Mesenchymal stem cell (in vitro differentiated cells and primary cell): ENCODE measurements at regions not wholly inside any gene's neighbourhood (a gene's known extent, or its start where the extent isn't known, plus 50 kb on each side); places are given as distances from the start of the nearest gene placed in this dataset.

Experiments used
- DNase-seq: peaks from one replicate; pipeline ENCODE4 v3.0.0-alpha.2; 2013
- H2AFZ ChIP-seq: one replicate; pipeline ENCODE4 v1.6.1; 2013; ENCODE audit warnings: low read depth, mild to moderate bottlenecking, control low read depth, inconsistent platforms, low read length, moderate library complexity
- H2AK5ac ChIP-seq: 2 replicates; pipeline ENCODE4 v1.6.1; 2013; ENCODE audit warnings: low read length, moderate library complexity, mild to moderate bottlenecking, inconsistent platforms; ENCODE audit not compliant: severe bottlenecking
- H2BK120ac ChIP-seq: one replicate; pipeline ENCODE4 v1.6.1; 2013; ENCODE audit warnings: low read depth, mild to moderate bottlenecking, inconsistent platforms, low read length, moderate library complexity
- H2BK12ac ChIP-seq, 2 experiments: one replicate each; pipeline ENCODE4 v1.6.1; 2013; ENCODE audit warnings: inconsistent platforms in 2 of 2, low read length in 2 of 2, mild to moderate bottlenecking in 2 of 2, moderate library complexity in 2 of 2, control low read depth in 1 of 2
- H2BK15ac ChIP-seq: one replicate; pipeline ENCODE4 v1.6.1; 2013; ENCODE audit warnings: mild to moderate bottlenecking, low read depth, inconsistent platforms; ENCODE audit not compliant: poor library complexity, severe bottlenecking
- H2BK5ac ChIP-seq: 2 replicates; pipeline ENCODE4 v1.6.1; 2013; ENCODE audit warnings: low read depth, mild to moderate bottlenecking, low read length, control low read depth, inconsistent platforms; ENCODE audit not compliant: poor library complexity, severe bottlenecking
- H3K14ac ChIP-seq, 2 experiments: one replicate each; pipeline ENCODE4 v1.6.1; 2013; ENCODE audit warnings: inconsistent platforms in 2 of 2, low read length in 2 of 2, control low read depth in 1 of 2, mild to moderate bottlenecking in 1 of 2, moderate library complexity in 1 of 2
- H3K18ac ChIP-seq, 2 experiments: one replicate each; pipeline ENCODE4 v1.6.1; 2013; ENCODE audit warnings: inconsistent platforms in 2 of 2, low read length in 2 of 2, control low read depth in 1 of 2, low read depth in 1 of 2, mild to moderate bottlenecking in 1 of 2
- H3K23ac ChIP-seq, 2 experiments: one replicate each; pipeline ENCODE4 v1.6.1; 2013; ENCODE audit warnings: inconsistent platforms in 2 of 2, low read length in 2 of 2, mild to moderate bottlenecking in 2 of 2, moderate library complexity in 2 of 2, control low read depth in 1 of 2
- H3K27ac ChIP-seq: 2 replicates; pipeline ENCODE4 v1.5.1; 2013; ENCODE audit warnings: mild to moderate bottlenecking, moderate library complexity, low read length, control low read depth, inconsistent platforms; ENCODE audit not compliant: poor library complexity, severe bottlenecking
- H3K27me3 ChIP-seq, 2 experiments: 2 replicates each; pipeline versions ENCODE4 v1.6.1 to v1.7.0; 2013; ENCODE audit warnings: low read length in 2 of 2, mild to moderate bottlenecking in 2 of 2, moderate library complexity in 2 of 2, control low read depth in 1 of 2, inconsistent platforms in 1 of 2; ENCODE audit not compliant: control insufficient read depth in 1 of 2, insufficient read depth in 1 of 2
- H3K36me3 ChIP-seq, 2 experiments: 2 replicates each; pipeline versions ENCODE4 v1.6.1 to v1.7.0; 2013; ENCODE audit warnings: low read length in 2 of 2, control low read depth in 1 of 2, inconsistent platforms in 1 of 2, low read depth in 1 of 2, mild to moderate bottlenecking in 1 of 2; ENCODE audit not compliant: insufficient read depth in 2 of 2, control insufficient read depth in 1 of 2
- H3K4ac ChIP-seq, 2 experiments: one replicate each; pipeline ENCODE4 v1.6.1; 2013; ENCODE audit warnings: inconsistent platforms in 2 of 2, low read length in 2 of 2, mild to moderate bottlenecking in 2 of 2, moderate library complexity in 2 of 2, control low read depth in 1 of 2, low read depth in 1 of 2
- H3K4me1 ChIP-seq: 2 replicates; pipeline ENCODE4 v1.6.1; 2013; ENCODE audit warnings: low read depth, low read length, control low read depth; ENCODE audit not compliant: control insufficient read depth, insufficient read depth
- H3K4me2 ChIP-seq: 2 replicates; pipeline ENCODE4 v1.6.1; 2013; ENCODE audit warnings: low read length, mild to moderate bottlenecking, inconsistent platforms; ENCODE audit not compliant: poor library complexity, severe bottlenecking
- H3K4me3 ChIP-seq, 2 experiments: 2 replicates each; pipeline versions ENCODE4 v1.5.1 to v1.7.0; 2013; ENCODE audit warnings: low read length in 2 of 2, mild to moderate bottlenecking in 2 of 2, control low read depth in 1 of 2, low read depth in 1 of 2; ENCODE audit not compliant: insufficient read depth in 1 of 2
- H3K79me1 ChIP-seq: replicated peaks from 2 replicates; pipeline ENCODE4 v1.6.1; 2013; ENCODE audit warnings: mild to moderate bottlenecking, control low read depth, low read length, inconsistent platforms; ENCODE audit not compliant: poor library complexity, severe bottlenecking
- H3K9ac ChIP-seq: 2 replicates; pipeline ENCODE4 v1.7.0; 2013; ENCODE audit warnings: mild to moderate bottlenecking, low read length, moderate library complexity
- H3K9me3 ChIP-seq: 2 replicates; pipeline ENCODE4 v1.7.0; 2013; ENCODE audit warnings: mild to moderate bottlenecking, low read length; ENCODE audit not compliant: control insufficient read depth
- H4K8ac ChIP-seq: one replicate; pipeline ENCODE4 v1.6.1; 2013; ENCODE audit warnings: inconsistent platforms, mild to moderate bottlenecking, low read length, moderate library complexity
- H4K91ac ChIP-seq: one replicate; pipeline ENCODE4 v1.6.1; 2013; ENCODE audit warnings: mild to moderate bottlenecking, low read length, inconsistent platforms
- WGBS: methylation state at CpG from one replicate; pipeline ENCODE4 v1.1.7; 2013; ENCODE audit warnings: mixed read lengths; 5-methylcytosine and 5-hydroxymethylcytosine counted together

GRCh38 chr4:80145739-80146138 lies 51.6 kb upstream of the PRDM8 start:
- Histone ChIP-seq H3K23ac (no peak overlapping the region), H3K4me2 (no peak overlapping the region)
- WGBS = no CpG with 5 or more reads among the region's 1 CpG

DNA sequence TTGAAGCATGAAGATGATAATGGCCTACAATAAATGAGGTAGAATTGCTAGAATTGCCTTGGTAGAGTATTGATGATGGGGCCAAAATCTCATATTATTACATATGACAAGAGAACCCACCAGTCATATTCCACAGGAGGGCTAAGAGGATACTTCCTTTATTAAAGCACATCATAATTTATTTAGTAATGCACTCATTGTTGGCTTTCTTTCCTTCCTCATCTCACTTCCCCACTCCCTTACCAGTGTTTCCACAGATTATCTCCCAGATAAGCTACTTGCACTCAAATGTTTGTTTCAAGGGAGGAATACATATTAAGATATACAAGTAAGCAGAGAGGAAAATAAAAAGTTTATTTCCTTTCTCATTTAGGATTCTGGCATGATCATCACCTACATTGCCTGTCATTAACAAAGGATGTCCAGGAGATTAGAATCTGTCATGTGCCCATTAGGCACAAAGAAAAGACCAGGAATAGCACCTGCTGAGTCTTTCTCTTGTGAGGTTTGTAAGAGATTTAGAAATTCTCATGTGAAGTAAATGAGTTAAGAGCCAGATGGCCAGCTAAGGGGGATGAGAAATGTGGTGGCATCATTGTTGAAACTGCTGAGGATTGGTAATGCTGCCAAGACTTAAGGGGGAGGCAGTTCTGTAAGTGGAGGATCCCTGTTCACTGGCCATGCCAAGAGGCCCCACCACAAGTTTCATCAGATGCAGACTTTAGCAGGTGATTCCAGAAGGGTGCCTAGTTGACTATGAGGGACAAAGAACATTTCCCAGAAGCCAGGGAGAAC lies 52.4 kb upstream of the PRDM8 start:
- Histone ChIP-seq H3K9ac (no peak overlapping the region), H2AFZ (no peak overlapping the region), H2BK12ac (no peak overlapping the region), H3K23ac (no peak overlapping the region), H3K9me3 (no peaks in the 10 kb centered on the region), H4K91ac (no peak overlapping the region), H2BK15ac (no peak overlapping the region), H2BK5ac (no peak overlapping the region), H4K8ac (no peak overlapping the region), H3K36me3 (no peaks in the 10 kb centered on the region), H3K18ac (no peak overlapping the region), H3K14ac (no peak overlapping the region), H3K4me3 (no peak overlapping the region), H3K4me2 (no peak overlapping the region), H3K4ac (no peak overlapping the region), H2AK5ac (no peak overlapping the region), H2BK120ac (no peak overlapping the region), H3K79me1 (no peaks in the 10 kb centered on the region), H3K4me1 (no peaks in the 10 kb centered on the region), H3K27me3 (no peaks in the 10 kb centered on the region), H3K27ac (no peak overlapping the region)
- DNase-seq = no peak

More at GRCh38 chr4:80145739-80146138, 51.6 kb upstream of the PRDM8 start:
- Histone ChIP-seq H3K9ac (no peak overlapping the region), H2BK15ac (no peak overlapping the region), H2BK12ac (no peak overlapping the region), H2BK5ac (no peak overlapping the region), H3K4ac (no peak overlapping the region), H3K27me3 (no peaks in the 10 kb centered on the region), H4K91ac (no peak overlapping the region), H4K8ac (no peak overlapping the region), H3K4me3 (no peak overlapping the region), H3K4me1 (no peaks in the 10 kb centered on the region), H2BK120ac (no peak overlapping the region), H2AFZ (no peak overlapping the region), H3K9me3 (no peaks in the 10 kb centered on the region), H3K18ac (no peak overlapping the region), H3K14ac (no peak overlapping the region), H3K27ac (no peak overlapping the region), H3K36me3 (no peaks in the 10 kb centered on the region), H2AK5ac (no peak overlapping the region), H3K79me1 (no peaks in the 10 kb centered on the region)
- DNase-seq = no peak

GRCh38 chr4:80143307-80143679 lies 54.0 kb upstream of the PRDM8 start:
- Histone ChIP-seq H3K4ac (no peak overlapping the region), H2BK120ac (no peak overlapping the region), H3K9me3 (no peaks in the 10 kb centered on the region), H3K4me1 (no peaks in the 10 kb centered on the region), H3K18ac (no peak overlapping the region), H3K23ac (no peak overlapping the region), H2AFZ (no peak overlapping the region), H3K79me1 (no peaks in the 10 kb centered on the region), H3K4me3 (no peak overlapping the region), H3K9ac (no peak overlapping the region), H2AK5ac (no peak overlapping the region), H2BK5ac (no peak overlapping the region), H4K91ac (no peak overlapping the region), H2BK12ac (no peak overlapping the region), H3K27ac (no peak overlapping the region), H3K27me3 (no peaks in the 10 kb centered on the region), H4K8ac (no peak overlapping the region), H3K14ac (no peak overlapping the region), H2BK15ac (no peak overlapping the region), H3K4me2 (no peak overlapping the region), H3K36me3 (no peaks in the 10 kb centered on the region)
- WGBS = no CpG with 5 or more reads among the region's 1 CpG
- DNase-seq = no peak

- WGBS = 80% methylated on average over 4 of the region's 4 CpGs
- H3K36me3 ChIP-seq = no peaks in the 10 kb centered on the region
- H2BK12ac ChIP-seq = no peak overlapping the region
- no peaks in the 10 kb centered on the region for H3K4me1 ChIP-seq
- H3K23ac ChIP-seq = no peak overlapping the region
- H3K4me2 ChIP-seq = no peak overlapping the region
- no peak overlapping the region for H4K91ac ChIP-seq
- H2BK15ac ChIP-seq = no peak overlapping the region
- no peak overlapping the region for H3K14ac ChIP-seq
- H3K27ac ChIP-seq = no peak overlapping the region
- H2AFZ ChIP-seq = no peak overlapping the region
- no peak overlapping the region for H2BK120ac ChIP-seq
- DNase-seq = peak; percentile 33
- H3K18ac ChIP-seq = no peak overlapping the region
- no peak overlapping the region for H3K4me3 ChIP-seq
- no peak overlapping the region for H3K9ac ChIP-seq
- H3K9me3 ChIP-seq = no peaks in the 10 kb centered on the region
- H3K4ac ChIP-seq = no peak overlapping the region
- H3K27me3 ChIP-seq = no peaks in the 10 kb centered on the region
- no peak overlapping the region for H2AK5ac ChIP-seq
- no peak overlapping the region for H4K8ac ChIP-seq
- H3K79me1 ChIP-seq = no peaks in the 10 kb centered on the region
- no peak overlapping the region for H2BK5ac ChIP-seq
Measured at GRCh38 chr4:80142394-80143306, 54.7 kb upstream of the PRDM8 start.
